ENCODE measurements at regions not wholly inside any gene's neighbourhood (a gene's known extent, or its start where the extent isn't known, plus 50 kb on each side); places are given as distances from the start of the nearest gene placed in this dataset.

DNA sequence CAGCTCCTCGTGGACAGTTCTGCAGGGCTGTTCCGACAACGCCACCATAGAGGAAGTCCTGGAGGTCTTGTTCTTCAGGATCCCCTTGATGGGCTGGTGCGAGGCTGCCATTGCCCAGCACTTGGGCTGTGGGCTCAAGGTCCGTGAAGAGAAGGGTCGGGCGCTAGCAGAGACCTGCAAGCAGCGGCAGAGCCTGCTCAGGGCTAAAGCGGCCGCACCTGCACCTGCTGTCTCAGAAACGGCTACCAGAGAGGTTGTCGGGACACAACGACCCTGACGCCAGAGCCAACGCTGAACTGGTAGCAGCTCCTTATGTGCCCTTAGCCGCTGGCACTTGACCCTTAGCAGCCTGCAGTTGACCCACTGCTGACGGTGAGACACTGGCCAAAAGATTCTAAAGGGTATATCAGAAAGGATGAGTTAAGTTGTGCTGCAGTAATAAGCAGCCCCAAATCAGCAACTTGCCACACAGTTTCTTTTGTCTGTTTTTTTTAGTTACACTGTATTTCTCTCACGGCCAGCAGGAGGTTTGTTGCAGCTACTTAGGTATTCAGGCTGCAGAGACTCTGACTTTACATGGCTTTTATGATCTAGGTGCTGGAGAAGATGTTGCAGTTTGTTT lies 55.5 kb upstream of the ST6GAL2 start:
- no peak for DNase-seq

DNA sequence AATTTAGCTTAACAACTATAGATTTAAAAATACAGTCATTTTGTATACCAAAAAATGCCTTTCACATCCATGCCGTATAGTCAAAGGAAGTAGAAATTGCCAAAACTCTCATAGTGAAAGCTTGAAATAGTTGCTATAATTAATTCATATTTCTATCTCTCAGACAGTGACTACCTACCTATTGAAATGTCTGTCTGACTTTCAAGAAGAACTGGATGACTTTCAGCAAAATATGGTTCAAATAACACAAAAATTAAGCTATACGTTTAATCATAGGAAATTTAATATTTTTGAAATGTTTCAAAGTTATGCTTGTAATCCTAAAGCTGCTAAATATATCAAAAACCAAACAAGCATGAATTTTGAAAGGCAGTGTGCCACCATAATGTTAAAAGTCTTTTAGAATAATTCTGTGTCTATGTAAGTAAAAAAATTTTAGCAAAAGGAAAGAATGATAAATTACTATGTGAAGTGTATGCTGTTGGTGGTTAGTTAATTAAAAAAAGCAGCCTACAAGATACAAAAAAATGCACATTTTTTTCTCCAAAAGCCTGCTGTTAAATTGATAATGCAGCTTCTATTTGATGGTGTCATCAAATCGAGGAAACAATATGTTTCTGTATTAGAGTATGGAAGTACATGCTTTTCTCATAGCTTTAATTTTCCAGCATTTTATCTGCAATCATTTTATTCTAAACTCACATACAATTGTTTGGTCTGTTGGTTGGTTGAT lies 57.7 kb upstream of the ST6GAL2 start:
- DNase-seq: no peak

DNA sequence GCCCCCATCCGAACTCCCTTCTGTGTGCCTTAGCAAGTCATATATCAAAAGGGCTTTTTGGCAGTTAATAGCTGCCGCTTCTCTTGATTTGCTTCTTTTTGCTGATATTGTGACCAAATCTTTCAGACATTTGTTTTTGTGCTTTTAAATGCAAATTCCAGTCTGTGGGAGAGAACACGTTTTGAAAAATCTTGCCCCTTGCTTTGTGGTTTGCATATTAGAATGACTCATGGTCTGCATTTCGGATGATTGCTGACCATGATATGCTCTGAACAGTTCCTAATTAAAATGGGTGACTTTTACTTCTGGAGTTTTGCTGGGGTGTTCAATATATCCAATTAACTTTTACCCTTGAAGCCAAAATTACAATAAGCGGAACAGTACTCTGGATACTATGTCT lies 58.2 kb upstream of the ST6GAL2 start:
- no peak for DNase-seq

DNA sequence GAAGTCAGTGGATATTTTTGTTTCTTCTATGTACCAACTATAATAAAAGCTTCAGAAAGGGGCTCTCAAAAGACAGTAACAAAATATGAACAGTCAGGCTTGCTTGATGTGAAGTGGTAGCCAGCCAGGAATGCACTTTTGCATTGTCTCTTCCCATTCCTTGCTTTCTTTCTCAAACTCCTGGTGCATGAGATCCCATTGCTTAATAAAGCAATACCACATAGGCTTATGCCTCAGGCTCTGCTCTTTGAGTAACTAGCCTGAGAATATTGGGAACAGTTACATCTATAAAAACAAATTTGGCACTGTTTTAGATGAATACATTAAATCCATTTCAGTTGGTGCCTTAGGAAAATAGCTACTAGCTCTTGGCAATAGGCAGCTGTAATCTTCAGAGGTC lies 62.6 kb upstream of the ST6GAL2 start:
- DNase-seq: no peak

DNA sequence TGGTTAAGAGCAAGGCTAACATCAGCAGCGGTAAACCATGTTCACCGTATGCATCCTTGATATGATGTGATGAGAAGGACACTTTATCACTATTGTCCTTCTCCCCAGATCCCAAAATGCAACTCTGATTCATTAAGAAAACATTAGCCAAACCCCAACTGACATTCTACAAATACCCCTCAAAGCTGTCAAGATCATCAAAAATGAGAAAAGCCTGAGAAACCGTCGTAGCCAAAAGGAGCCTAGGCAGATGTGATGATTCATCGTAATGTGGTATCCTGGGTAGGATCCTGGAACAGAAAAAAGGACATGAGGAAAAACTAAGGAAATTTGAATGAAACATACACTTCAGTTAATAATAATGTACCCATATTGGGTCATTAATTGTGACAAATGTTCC lies 67.3 kb upstream of the ST6GAL2 start:
- DNase-seq: no peak

DNA sequence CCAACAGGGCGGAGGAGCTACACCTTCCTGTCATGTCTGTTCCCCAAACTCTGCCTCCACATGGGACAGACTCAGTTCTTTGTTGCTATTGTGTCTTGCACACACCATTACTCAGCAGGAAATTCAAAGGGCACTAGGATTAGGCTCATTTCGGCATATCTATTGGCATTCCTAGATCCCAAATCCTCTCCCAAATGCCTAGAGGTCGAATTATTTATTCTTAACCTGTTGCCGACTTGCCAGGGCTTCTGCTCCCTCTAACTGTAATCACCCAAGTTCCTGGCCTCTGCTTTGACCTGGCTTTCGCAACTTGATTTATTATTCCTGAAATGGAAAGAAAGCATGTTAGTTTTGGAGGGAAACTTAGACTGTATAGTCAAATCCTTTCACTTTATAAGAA lies 67.8 kb upstream of the ST6GAL2 start:
- DNase-seq: no peak

DNA sequence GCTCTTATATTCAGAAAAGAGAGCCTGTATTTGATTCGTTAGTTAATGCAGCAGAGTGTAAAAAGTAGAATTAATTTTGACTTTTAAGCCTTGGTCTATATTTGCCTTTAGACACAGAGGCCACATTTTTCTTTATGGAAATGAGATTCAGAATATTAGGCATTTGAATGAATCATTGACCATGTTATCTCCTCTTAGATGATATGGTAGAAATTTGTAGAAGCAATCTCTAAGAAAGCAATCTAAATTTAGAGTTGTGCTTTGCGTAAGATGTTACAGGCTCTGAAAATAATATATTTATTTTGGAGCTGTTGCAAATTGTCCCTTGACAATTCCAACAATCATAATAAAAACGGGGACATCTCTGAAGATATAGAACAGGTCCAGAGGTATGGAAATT lies 68.3 kb upstream of the ST6GAL2 start:
- no peak for DNase-seq

DNA sequence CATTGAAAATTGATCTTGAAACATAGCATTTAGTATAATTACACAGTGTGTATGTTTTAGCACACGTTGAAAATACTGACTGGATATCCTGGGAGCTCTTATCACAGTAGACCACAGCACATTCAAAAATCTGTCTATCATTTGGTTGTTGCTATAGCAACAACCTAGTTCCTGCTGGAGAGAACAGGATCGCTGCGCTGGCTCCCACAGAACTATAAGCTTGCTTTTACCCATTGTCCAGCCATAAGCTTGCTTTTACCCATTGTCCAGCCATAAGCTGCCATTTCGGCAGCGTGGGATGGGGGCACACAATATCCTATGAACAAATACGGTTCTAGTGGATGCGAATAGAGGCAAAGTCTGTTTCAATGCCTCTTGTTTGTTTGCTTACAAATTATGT lies 70.4 kb upstream of the ST6GAL2 start:
- DNase-seq: peak; percentile 2

DNA sequence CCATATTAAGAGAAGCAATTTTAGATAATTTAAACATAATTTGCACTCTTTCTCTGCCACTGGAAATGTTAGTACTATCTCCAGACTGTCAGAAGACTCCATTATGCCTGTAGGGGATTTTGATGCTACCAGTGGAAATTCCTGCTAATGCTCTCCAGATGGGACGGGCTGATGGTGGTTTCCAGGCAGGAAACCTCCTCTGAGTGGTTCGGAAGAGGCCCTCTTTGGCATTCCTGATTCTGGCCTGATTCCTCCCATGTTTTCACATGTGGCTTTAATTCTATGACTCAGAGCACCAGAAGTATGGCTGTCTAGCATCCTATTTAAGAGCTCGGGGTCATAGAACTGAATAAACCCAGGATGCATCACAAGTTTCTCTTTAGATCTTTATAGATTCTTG lies 70.9 kb upstream of the ST6GAL2 start:
- DNase-seq: peak; percentile 19

DNA sequence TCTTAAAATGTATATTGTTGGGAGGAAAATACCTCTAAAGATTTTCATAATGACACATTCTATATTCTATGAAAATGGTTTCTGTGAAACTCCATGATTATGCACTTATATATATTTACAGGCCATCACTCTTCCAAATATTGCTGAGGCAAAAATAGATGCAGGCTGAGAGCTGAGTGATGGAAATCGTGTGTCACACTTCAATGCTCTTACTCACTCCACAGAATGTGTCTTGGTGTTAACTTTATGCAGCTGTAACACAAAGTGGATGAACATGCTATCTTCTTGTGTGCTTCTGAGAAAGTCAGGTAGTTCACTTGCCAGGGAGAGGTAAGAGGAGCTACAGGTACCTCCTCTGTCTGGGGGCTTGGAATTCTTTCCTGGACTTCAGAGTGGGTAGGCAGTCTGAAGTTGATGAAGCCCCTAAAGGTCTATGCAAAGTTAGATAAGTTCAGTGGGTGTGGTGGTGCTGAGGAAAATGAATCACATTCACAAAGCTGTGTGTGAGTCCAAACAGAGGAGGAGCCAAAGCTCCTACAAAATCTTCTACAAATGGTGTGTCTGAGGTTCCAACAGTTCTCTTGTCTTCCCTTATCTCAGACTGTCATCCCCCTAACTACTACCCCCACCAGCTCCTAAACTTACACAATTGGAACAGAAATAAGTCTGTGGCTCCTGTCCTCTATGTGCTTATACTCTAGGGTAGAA lies 74.2 kb upstream of the ST6GAL2 start:
- DNase-seq: no peak

DNA sequence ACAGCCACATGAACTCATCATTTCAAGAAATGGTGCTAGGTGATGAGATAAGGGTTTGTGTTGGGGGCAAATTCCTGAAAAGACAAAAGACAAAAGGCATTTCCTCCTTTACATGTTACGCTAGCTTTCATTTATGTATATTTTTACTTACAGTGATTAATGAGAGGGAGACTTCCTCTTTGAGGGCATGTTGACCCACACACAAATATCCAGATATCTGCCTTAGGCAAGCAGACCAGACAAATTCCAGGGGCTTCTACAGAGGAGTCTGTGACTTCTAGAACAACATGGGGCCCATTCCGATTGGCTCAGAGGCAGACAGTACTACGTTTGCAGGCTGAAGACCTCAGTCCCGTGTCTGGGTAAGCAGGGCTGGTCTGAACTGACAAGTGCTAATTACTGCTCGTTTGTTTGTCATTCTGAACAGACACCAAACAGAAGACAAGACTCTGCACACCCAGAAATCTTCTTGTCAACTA lies 74.8 kb upstream of the ST6GAL2 start:
- DNase-seq: peak; percentile 9

DNA sequence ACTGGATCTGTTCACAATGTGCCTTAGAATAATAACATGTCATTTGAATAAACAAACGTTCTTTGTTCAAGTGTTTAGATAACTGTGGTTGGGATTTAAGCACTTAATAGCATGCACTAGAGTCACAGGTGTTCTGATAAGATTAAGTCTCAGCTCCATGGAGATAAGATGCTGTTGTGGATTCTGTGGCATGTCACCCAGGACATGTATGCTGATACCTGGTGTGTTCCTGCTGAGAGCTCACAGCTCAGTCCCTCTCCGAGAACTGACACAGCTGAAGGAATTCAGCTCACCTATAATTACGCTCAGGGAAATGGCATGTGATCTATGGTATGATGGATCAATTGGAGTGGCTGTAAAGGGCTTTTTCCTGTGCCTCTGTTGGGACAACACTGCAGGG lies 75.4 kb upstream of the ST6GAL2 start:
- peak; percentile 50 for DNase-seq

DNA sequence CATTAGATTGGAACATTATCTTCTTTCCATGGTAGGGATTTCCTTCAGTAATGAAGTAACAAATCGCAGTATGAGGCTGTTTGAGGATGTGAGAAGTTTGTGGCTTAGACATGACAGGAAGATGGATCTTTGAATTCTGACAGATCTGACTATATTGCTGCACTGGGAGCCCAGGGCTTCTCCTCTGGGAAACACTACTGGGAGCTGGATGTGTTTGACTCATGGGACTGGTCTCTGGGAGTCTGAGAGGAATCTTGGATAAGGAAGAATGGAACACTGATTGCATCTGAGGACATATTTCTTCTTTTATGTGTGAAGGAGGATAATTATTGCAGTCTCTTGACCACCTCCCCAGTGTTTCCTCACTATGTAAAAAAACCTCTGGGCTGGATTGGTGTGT lies 77.2 kb upstream of the ST6GAL2 start:
- no peak for DNase-seq

DNA sequence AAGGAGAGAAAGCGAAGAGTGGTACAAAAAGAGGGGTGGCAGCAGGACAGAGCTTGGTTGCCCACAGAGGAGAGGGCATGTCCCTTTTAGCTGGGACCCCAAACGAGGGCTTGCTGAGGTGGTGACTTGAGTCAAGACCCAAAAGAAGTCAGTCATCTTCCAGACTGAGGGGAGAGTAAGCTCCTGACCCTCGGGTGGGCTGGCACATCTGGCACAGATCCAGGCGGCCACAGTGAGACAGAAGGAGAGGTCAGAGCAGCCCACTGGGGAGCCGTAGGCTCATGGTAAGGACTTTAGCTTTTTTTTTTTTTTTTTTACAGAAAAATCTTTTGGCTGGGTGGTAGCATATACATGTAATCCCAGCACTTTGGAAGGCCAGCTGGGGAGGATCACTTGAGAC lies 77.9 kb upstream of the ST6GAL2 start:
- DNase-seq: no peak

DNA sequence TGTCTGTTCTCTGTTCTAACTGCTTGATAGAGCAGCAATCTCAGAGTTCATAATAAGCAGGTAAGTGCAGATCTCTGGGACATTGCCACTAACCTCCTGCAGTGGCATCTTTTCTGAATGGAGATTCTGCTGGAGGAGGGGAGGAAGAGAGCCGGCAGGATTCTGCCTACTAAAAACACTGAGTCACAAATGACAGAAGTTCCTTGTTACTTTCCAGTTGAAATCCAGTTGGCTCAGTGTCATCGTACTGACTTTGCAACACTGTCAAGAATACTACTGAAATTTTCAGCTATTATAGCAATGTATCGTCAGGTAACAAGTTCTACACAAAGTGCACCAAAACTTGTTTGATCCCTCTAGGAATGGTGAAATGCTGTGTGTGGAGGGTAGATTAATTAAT lies 79.6 kb upstream of the ST6GAL2 start:
- no peak for DNase-seq

DNA sequence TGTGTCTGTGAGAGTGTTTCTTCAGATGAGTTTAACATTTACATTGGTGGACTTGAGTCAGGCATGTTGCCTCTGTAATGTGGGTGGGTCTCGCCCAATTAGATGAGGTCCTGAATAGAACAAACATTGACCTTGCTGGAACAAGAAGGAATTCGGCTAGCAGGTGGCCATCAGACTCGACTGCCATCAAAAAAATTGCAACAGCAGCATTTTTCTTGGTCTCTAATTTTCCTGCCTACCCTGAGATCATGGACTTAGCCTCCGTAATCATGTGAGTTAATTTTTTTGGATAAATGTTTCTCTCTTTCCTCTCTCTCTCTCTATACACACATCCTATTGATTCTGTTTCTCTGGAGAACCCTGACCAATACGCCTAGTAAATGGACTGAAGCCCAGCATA lies 83.8 kb upstream of the ST6GAL2 start:
- DNase-seq: no peak

DNA sequence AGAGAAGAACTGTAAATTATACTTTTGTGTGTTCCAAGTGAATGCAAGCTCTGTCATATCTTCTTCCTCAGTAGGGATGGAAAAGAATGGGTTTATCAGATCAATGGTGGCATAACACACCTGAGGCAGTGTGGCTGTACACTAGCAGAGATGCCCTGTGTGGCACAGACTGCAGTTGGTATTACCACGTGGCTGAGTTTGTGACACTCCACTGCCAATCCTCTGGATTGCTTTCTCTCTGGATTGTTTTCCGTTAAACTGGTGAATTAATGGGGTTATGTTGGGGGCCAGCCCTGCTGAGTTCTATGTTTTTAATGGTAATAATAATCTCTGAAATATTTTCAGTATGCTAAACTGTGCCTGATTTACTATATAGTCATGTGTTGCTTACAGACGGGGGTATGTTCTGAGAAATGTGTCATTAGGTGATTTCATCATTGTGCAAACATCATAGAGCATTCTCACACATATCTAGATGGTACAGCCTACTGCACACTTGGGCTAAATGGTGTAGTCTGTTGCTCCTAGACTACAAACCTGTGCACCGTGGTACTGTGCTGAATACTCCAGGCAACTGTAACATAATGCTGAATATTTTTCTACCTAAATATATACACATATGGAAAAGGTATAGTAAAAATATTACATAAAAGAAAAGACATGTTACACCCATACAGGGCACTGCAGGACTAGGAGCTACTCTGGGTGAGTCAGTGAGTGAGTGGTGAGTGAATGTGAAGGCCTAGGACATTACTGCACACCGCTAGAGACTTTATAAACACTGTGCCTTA lies 84.7 kb upstream of the ST6GAL2 start:
- no peak for DNase-seq

DNA sequence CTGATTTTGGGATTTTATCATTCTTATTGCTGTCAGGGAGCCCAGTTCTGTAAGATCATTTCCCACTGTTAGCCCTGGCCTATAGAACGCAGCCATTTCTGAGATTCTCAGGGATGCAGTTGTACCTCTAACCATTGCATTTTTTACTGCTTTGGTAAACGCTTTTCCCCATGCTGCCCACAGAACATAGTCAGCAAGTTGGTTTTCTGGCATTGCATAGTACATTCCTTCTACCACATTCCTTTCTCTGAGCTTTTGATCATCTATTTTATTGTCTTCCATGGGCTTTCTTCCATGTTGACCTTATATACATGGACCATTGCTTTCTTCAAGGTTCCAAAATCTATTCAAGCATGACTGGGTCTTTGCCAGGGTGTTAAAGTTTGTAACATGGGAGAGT lies 86.8 kb upstream of the ST6GAL2 start:
- no peak for DNase-seq

DNA sequence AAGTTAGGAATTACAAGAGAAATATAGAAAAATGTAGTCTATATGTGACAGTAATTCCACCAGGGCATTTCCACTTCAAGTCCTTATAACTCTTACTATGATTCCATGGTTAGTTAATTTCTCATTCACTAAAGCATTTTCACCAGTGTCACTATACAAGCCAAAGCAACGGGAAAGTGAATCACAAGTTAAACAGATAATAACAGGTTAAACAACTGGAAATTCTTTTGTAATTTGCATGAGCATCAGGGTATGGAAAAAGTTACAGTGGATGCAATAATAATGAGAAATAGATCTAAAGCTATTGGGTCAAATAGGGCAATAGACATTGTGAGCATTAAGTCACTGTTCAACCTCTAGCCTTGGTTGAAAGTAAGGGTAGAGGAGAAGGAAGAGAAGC lies 88.9 kb upstream of the ST6GAL2 start:
- DNase-seq: no peak

DNA sequence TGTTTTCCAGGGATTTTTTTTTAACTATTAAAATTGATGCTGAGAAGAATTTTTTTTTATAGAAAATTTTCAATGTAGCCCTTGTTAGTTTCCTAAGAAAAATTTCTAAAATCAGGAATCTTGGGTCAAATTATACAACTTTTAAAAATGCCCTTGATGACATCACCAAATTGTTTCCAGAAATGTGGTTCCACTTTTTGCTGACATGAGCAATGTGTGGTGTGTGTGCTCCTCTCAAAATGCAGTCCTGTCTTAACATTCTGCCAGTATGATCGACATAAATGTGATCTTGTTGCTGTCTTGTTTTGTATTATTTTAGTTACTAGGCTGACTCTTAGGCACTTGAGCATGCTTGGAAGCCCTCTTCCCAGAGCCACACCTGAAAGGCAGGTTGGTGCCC lies 89.7 kb upstream of the ST6GAL2 start:
- no peak for DNase-seq

DNA sequence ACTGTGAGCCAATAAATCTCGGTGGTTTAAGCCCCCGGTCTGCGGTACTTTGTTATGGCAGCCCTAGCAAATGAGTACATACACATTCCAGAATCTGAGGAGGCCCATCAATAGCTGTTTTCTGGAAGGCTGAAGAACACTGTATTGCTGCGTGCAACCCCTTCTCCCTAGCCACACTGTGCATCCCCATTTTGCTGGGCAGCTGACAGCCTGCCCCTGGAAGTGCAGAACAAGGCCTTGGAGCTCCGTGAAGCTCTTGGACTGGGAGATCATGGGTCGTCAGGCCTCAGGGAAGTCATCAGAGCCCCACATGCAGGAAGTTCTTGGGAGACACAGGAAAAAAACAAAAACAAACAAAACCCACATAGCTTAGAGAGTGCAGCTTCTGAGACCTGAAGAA lies 90.6 kb upstream of the ST6GAL2 start:
- no peak for DNase-seq

DNA sequence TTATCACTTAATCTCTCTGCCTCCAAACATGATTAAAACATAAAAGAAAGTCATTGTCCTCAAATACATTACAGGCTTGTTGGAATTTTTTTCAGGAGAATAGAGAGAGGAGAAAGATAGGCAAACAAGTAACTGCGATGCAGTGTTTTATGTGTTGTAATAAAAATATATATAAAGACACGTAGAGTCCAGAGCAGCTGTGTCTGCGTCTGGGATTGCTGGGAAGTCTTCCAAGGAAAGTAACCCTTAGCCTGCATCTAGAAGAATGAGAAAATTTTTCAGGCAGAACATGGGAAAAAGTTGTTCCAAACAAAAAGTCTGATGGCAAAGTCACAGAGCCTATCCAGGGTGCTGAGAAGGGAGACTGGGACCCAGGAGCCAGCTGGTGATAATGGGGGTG lies 91.8 kb upstream of the ST6GAL2 start:
- no peak for DNase-seq

DNA sequence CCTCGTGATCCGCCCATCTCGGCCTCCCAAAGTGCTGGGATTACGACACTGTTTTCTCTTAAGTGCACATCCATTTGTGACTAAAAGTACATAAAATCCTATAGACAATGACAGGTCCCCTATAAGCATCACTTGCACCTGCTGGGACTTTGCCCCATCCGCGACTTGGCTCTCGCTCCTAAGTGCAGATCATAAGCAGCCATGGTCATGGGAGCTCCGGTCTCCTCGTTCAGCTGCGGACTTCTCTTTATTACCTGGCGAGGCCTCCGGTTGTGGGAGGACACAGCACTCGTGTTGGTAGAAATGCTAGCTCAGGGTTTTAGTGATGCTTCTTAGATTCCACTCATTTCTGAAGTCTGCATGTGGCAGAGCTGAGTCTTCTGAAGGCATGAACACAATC lies 92.7 kb upstream of the ST6GAL2 start:
- DNase-seq: no peak

DNA sequence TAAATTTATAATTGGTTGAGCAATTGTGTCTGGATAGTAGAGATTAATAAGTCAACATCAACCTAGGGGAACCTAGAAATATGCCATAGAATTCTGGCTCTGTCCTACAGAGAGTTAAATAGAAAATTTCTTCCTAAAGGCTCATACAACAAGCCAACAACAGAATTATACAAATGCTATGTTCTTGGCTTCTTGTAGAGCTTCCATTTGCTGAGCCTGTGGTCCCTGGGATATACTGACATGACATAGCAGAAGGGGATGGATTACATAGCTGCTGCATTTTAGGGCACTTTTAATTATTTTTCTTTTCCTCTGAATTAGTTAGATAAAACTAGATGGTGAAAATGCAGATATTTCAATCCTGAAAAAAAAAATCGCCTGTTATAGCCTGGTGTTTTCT lies 95.5 kb upstream of the ST6GAL2 start:
- DNase-seq: no peak

Measured in NCI-H82 (cell line).